Cardiac muscle cell (in vitro differentiated cells and primary cell): ENCODE measurements at regions not wholly inside any gene's neighbourhood (a gene's known extent, or its start where the extent isn't known, plus 50 kb on each side); places are given as distances from the start of the nearest gene placed in this dataset.

Experiments used
- DNase-seq, 2 donors: peaks; one replicate each; pipeline versions ENCODE4 v3.0.0 to v3.0.0-alpha.2; 2010 to 2017; ENCODE audit warnings: low read depth in 1 of 2, low spot score in 1 of 2
- H3K27ac ChIP-seq: fragments of 200-600 bp; sonication (generic); 2 replicates; pipeline ENCODE4 v1.5.1; 2016
- H3K27me3 ChIP-seq: fragments of 200-600 bp; sonication (generic); 2 replicates; pipeline ENCODE4 v1.6.0; 2016; ENCODE audit warnings: control low read depth
- H3K36me3 ChIP-seq: fragments of 200-600 bp; sonication (generic); 2 replicates; pipeline ENCODE4 v1.5.1; 2016; ENCODE audit warnings: control low read depth
- H3K4me1 ChIP-seq: fragments of 200-600 bp; sonication (generic); 2 replicates; pipeline ENCODE4 v1.8.1; 2017; ENCODE audit warnings: low read depth, mild to moderate bottlenecking, mixed run types
- H3K4me3 ChIP-seq: fragments of 200-600 bp; sonication (generic); 2 replicates; pipeline ENCODE4 v1.5.1; 2016; ENCODE audit warnings: mild to moderate bottlenecking
- H3K9me3 ChIP-seq: fragments of 200-600 bp; sonication (generic); 2 replicates; pipeline ENCODE4 v1.5.1; 2017; ENCODE audit warnings: low read depth, mild to moderate bottlenecking, control low read depth
- CTCF ChIP-seq: IDR thresholded peaks from 2 replicates; pipeline ENCODE4 v1.5.1; 2012; ENCODE audit warnings: low read depth, mild to moderate bottlenecking, low read length

- Histone ChIP-seq H3K9me3 (no peaks in the 10 kb centered on the region), H3K36me3 (no peaks in the 10 kb centered on the region), H3K4me1 (no peaks in the 10 kb centered on the region), H3K27ac (no peak overlapping the region), H3K27me3 (no peaks in the 10 kb centered on the region), H3K4me3 (no peak overlapping the region)
- DNase-seq, result no peak
- no peak for TF ChIP-seq CTCF
Observed at GRCh38 chr7:24402655-24403054, 118.7 kb downstream of the NPY start.

GRCh38 chr7:24403557-24403956, 119.6 kb downstream of the NPY start:
- Histone ChIP-seq H3K4me1 (no peaks in the 10 kb centered on the region), H3K27ac (no peak overlapping the region), H3K36me3 (no peaks in the 10 kb centered on the region), H3K4me3 (no peak overlapping the region), H3K9me3 (no peaks in the 10 kb centered on the region), H3K27me3 (no peaks in the 10 kb centered on the region)
- DNase-seq, result no peak
- TF ChIP-seq CTCF, result no peak

GRCh38 chr7:24404315-24404714, 120.3 kb downstream of the NPY start:
- H3K4me1 ChIP-seq, result no peaks in the 10 kb centered on the region
- H3K36me3 ChIP-seq, result no peaks in the 10 kb centered on the region
- H3K27me3 ChIP-seq, result no peaks in the 10 kb centered on the region
- no peak for TF ChIP-seq CTCF
- no peak overlapping the region for H3K4me3 ChIP-seq
- H3K27ac ChIP-seq, result no peak overlapping the region
- no peak for DNase-seq
- no peaks in the 10 kb centered on the region for H3K9me3 ChIP-seq

- DNase-seq, result no peak
- no peak overlapping the region for H3K4me3 ChIP-seq
- no peak overlapping the region for H3K27ac ChIP-seq
- no peaks in the 10 kb centered on the region for H3K4me1 ChIP-seq
- H3K9me3 ChIP-seq, result no peaks in the 10 kb centered on the region
- H3K27me3 ChIP-seq, result no peaks in the 10 kb centered on the region
- TF ChIP-seq CTCF, result no peak
- H3K36me3 ChIP-seq, result no peaks in the 10 kb centered on the region
Observed at GRCh38 chr7:24405002-24405401, 121.0 kb downstream of the NPY start.

- no peaks in the 10 kb centered on the region for H3K4me1 ChIP-seq
- peak in 1 of 2 donors; percentile 6 for DNase-seq
- H3K36me3 ChIP-seq, result no peaks in the 10 kb centered on the region
- no peak overlapping the region for H3K4me3 ChIP-seq
- no peaks in the 10 kb centered on the region for H3K27me3 ChIP-seq
- no peak overlapping the region for H3K27ac ChIP-seq
- no peaks in the 10 kb centered on the region for H3K9me3 ChIP-seq
- TF ChIP-seq CTCF, result no peak
Observed at GRCh38 chr7:24406053-24406788, 122.2 kb downstream of the NPY start.
